ENCODE measurements at regions not wholly inside any gene's neighbourhood (a gene's known extent, or its start where the extent isn't known, plus 50 kb on each side); places are given as distances from the start of the nearest gene placed in this dataset.

DNA sequence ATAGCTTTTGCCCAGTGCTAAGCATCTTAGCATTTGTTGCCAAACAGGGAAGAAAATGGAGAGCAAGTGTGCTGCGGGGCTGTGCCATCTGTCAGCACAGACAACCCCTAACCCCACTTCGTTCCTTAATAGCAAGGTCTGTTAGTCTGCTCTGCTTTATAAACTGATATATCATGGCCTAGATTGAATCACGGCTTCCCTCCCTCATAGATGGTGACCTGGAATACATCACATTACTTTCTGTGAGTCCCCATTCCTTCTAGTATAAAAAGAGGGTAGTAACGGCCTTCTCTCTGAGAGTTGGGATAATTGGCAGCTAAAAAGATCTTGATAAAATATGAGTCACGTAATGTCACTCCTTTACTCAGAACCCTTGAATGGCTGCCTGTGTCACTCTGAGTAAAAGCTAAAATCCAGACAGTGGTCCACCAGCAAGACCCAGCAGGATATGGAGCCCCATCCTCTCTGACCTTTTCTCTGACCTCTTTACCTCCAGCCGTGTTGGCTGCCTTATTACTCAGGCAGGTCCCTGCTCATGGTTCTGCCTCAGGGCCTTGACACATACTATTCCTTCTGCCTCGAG is 151.7 kb downstream of the DLEU7 start:
- TF ChIP-seq CTCF (IDR thresholded peaks at IDR 0.05) = no peak
- no peak for TF ChIP-seq POLR2A (IDR thresholded peaks at IDR 0.05)

Data from body of pancreas (tissue), 4 donors.